Ascending aorta (tissue), 2 donors: ENCODE measurements at regions not wholly inside any gene's neighbourhood (a gene's known extent, or its start where the extent isn't known, plus 50 kb on each side); places are given as distances from the start of the nearest gene placed in this dataset.
"Not testable (repeated sequence)": the region's sequence is repeated elsewhere in the genome, so short reads cannot be mapped to it uniquely, and the experiment has no call there.

Experiments
- DNase-seq, 2 donors: peaks; one replicate each; pipeline ENCODE4 v3.0.0-alpha.2; 2019; ENCODE audit warnings: low spot score in 2 of 2
- H3K27ac ChIP-seq, 2 donors: fragments of 200-600 bp; sonication (generic); one replicate each; pipeline ENCODE4 v1.5.1; 2016 to 2017; ENCODE audit warnings: mild to moderate bottlenecking in 1 of 2
- H3K27me3 ChIP-seq: fragments of 200-600 bp; sonication (generic); one replicate; pipeline ENCODE4 v1.5.1; 2017
- H3K36me3 ChIP-seq, 2 donors: fragments of 200-600 bp; sonication (generic); one replicate each; pipeline ENCODE4 v1.5.1; 2016
- H3K4me1 ChIP-seq, 2 donors: fragments of 200-600 bp; sonication (generic); one replicate each; pipeline ENCODE4 v1.5.1; 2016 to 2017; ENCODE audit warnings: mild to moderate bottlenecking in 1 of 2
- H3K4me3 ChIP-seq, 2 donors: fragments of 200-600 bp; sonication (generic); one replicate each; pipeline ENCODE4 v1.5.1; 2016 to 2017; ENCODE audit warnings: mild to moderate bottlenecking in 1 of 2
- H3K9me3 ChIP-seq, 2 donors: fragments of 200-600 bp; sonication (generic); one replicate each; pipeline ENCODE4 v1.5.1; 2016
- intact Hi-C: fragments of 100-400 bp; cut with DNase I; formaldehyde crosslinking; loops from one replicate; pipeline ENCODE4 v1.15.1; 2023
- TF ChIP-seq, protein P1 (sequence below), 3 experiments: fragments of 200-600 bp in 2 of 3; fragments of 450-650 bp in 1 of 3; sonication (generic) in 2 of 3; IDR thresholded peaks; one replicate each; pipeline ENCODE4 v1.5.1; 2016 to 2019; ENCODE audit warnings: antibody characterized with exemption in 3 of 3, mild to moderate bottlenecking in 1 of 3, moderate library complexity in 1 of 3

- TF ChIP-seq, protein P1, sequence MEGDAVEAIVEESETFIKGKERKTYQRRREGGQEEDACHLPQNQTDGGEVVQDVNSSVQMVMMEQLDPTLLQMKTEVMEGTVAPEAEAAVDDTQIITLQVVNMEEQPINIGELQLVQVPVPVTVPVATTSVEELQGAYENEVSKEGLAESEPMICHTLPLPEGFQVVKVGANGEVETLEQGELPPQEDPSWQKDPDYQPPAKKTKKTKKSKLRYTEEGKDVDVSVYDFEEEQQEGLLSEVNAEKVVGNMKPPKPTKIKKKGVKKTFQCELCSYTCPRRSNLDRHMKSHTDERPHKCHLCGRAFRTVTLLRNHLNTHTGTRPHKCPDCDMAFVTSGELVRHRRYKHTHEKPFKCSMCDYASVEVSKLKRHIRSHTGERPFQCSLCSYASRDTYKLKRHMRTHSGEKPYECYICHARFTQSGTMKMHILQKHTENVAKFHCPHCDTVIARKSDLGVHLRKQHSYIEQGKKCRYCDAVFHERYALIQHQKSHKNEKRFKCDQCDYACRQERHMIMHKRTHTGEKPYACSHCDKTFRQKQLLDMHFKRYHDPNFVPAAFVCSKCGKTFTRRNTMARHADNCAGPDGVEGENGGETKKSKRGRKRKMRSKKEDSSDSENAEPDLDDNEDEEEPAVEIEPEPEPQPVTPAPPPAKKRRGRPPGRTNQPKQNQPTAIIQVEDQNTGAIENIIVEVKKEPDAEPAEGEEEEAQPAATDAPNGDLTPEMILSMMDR (IDR thresholded peaks at IDR 0.05), result no peak
- no peaks in the 10 kb centered on the region for H3K27me3 ChIP-seq
- H3K36me3 ChIP-seq, result no peaks in the 10 kb centered on the region
- no peaks in the 10 kb centered on the region for H3K4me1 ChIP-seq
- no peak for DNase-seq
- intact Hi-C loops, result no loop called here
- no peaks in the 10 kb centered on the region for H3K9me3 ChIP-seq
- no peak overlapping the region for H3K27ac ChIP-seq
- H3K4me3 ChIP-seq, result no peak overlapping the region
Observed at GRCh38 chr5:126280846-126281245, 142.4 kb upstream of the GRAMD2B start.

GRCh38 chr5:126284977-126285696 lies 138.1 kb upstream of the GRAMD2B start:
- TF ChIP-seq, protein P1 (IDR thresholded peaks at IDR 0.05), result no peak
- Histone ChIP-seq H3K27me3 (no peaks in the 10 kb centered on the region), H3K36me3 (no peaks in the 10 kb centered on the region), H3K4me3 (no peak overlapping the region), H3K4me1 (no peaks in the 10 kb centered on the region), H3K27ac (no peak overlapping the region), H3K9me3 (no peaks in the 10 kb centered on the region)
- no peak for DNase-seq
- intact Hi-C loops, result no loop called here

GRCh38 chr5:126296121-126296520 lies 127.1 kb upstream of the GRAMD2B start:
- H3K27ac ChIP-seq, DNase-seq, H3K27me3 ChIP-seq, H3K4me1 ChIP-seq, H3K36me3 ChIP-seq, intact Hi-C loops, H3K4me3 ChIP-seq, H3K9me3 ChIP-seq: not testable (repeated sequence)

DNA sequence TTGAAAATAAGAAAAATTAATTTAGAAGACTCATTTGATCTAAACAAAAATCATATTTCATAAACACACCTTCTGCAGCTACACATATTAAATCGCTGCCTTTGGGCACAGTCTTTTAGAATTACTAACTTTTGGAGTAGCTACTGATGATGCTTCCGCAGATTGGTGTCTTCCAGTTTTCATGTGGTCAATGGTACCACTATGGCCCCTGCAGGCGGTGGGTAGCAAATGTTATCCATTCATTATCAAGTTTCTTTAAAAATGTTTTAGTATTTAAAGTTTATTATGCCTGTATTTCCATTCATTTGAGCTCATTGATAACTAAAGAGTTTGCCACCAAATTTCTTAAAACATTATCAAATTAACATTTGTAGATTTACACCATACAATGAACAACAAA lies 122.9 kb upstream of the GRAMD2B start:
- H3K27me3 ChIP-seq, result no peaks in the 10 kb centered on the region
- intact Hi-C loops, result no loop called here
- no peak for DNase-seq
- TF ChIP-seq, protein P1 (IDR thresholded peaks at IDR 0.05), result no peak
- no peaks in the 10 kb centered on the region for H3K4me1 ChIP-seq
- peaks cover 0 to 5% of the 10 kb centered on the region in 2 donors for H3K9me3 ChIP-seq
- no peaks in the 10 kb centered on the region for H3K36me3 ChIP-seq
- H3K27ac ChIP-seq, result no peak overlapping the region
- no peak overlapping the region for H3K4me3 ChIP-seq

DNA sequence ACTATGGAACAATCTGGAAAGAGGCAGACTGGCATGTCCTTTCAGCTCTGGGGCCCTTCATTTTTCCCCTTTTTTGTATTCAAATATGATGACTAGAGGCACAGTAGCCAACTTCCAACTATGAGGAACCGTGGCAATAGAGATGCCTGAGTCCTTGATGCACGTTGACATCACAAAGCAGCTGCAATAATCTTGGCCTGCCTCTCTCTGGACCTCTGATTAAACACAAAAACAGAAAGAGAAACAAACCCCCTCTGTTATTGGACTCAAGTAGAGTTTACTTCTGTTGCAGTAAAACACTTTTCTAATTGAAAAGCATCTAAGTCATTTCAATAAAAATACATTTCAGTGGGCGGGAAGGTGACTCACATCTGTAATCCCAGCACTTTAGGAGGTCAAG lies 122.2 kb upstream of the GRAMD2B start:
- intact Hi-C loops, result no loop called here
- Histone ChIP-seq H3K36me3 (no peaks in the 10 kb centered on the region), H3K4me3 (no peak overlapping the region), H3K27me3 (no peaks in the 10 kb centered on the region), H3K4me1 (no peaks in the 10 kb centered on the region), H3K27ac (no peak overlapping the region), H3K9me3 (peaks cover 0 to 5% of the 10 kb centered on the region in 2 donors)
- no peak for DNase-seq
- TF ChIP-seq, protein P1 (IDR thresholded peaks at IDR 0.05), result no peak

- TF ChIP-seq, protein P1 (IDR thresholded peaks at IDR 0.05), result no peak
- no peak for DNase-seq
- H3K36me3 ChIP-seq, result no peaks in the 10 kb centered on the region
- H3K27me3 ChIP-seq, result no peaks in the 10 kb centered on the region
- intact Hi-C loops, result no loop called here
- no peaks in the 10 kb centered on the region for H3K9me3 ChIP-seq
- H3K4me1 ChIP-seq, result no peaks in the 10 kb centered on the region
- no peak overlapping the region for H3K4me3 ChIP-seq
- no peak overlapping the region for H3K27ac ChIP-seq
Observed at GRCh38 chr5:126309860-126310259, 113.3 kb upstream of the GRAMD2B start.
